WTC11 (cell line): ENCODE measurements at regions not wholly inside any gene's neighbourhood (a gene's known extent, or its start where the extent isn't known, plus 50 kb on each side); places are given as distances from the start of the nearest gene placed in this dataset.

Experiments
- ATAC-seq: fragments of 200-7000 bp; cut with Tn5 transposase; 2 replicates; pipeline ENCODE4 v1.10.0; 2021; ENCODE audit warnings: mild to moderate bottlenecking, moderate library complexity
- CTCF ChIA-PET: fragments of 300-600 bp; sonication (Branson Sonifier 250); formaldehyde crosslinking; loops from one replicate; lab custom pipeline; 2021; ENCODE audit warnings: antibody characterized with exemption; lab: Charles Lee
- POLR2A ChIA-PET: fragments of 350-600 bp; sonication (Branson Sonifier 250); formaldehyde crosslinking; loops from one replicate; lab custom pipeline; 2021; ENCODE audit warnings: antibody characterized with exemption; lab: Charles Lee
- DNase-seq: peaks from one replicate; pipeline ENCODE4 v3.0.0; 2021; ENCODE audit warnings: low spot score
- H3K27ac Mint-ChIP-seq: 2 replicates; pipeline ENCODE4 v1.8.0; 2021; ENCODE audit warnings: mixed read lengths
- H3K27me3 Mint-ChIP-seq: 2 replicates; pipeline ENCODE4 v1.8.0; 2021; ENCODE audit warnings: low read depth, mild to moderate bottlenecking, moderate library complexity, mixed read lengths
- H3K36me3 Mint-ChIP-seq: 2 replicates; pipeline ENCODE4 v1.8.0; 2021; ENCODE audit warnings: mixed read lengths
- H3K4me1 Mint-ChIP-seq: 2 replicates; pipeline ENCODE4 v1.8.0; 2022; ENCODE audit warnings: mixed read lengths
- H3K4me3 Mint-ChIP-seq: 2 replicates; pipeline ENCODE4 v1.8.0; 2021; ENCODE audit warnings: mild to moderate bottlenecking, moderate library complexity, mixed read lengths
- H3K9me3 Mint-ChIP-seq: 2 replicates; pipeline ENCODE4 v1.8.0; 2021; ENCODE audit warnings: mixed read lengths
- ATF2 ChIP-seq: sonication (generic); formaldehyde crosslinking; IDR thresholded peaks from 2 replicates; pipeline ENCODE4 v1.8.1; 2022; ENCODE audit warnings: low read depth, missing genetic modification reagents, borderline replicate concordance
- CDX4 ChIP-seq: fragments of 250-450 bp; sonication (Bioruptor Pico); IDR thresholded peaks from 2 replicates; pipeline ENCODE4 v1.9.0; 2021; ENCODE audit warnings: moderate library complexity, mild to moderate bottlenecking, inconsistent platforms, borderline replicate concordance
- CREB1 ChIP-seq: sonication (generic); formaldehyde crosslinking; IDR thresholded peaks from 2 replicates; pipeline ENCODE4 v1.8.0; 2023; ENCODE audit warnings: mild to moderate bottlenecking, missing genetic modification reagents
- ESRRA ChIP-seq: sonication (generic); formaldehyde crosslinking; IDR thresholded peaks from 2 replicates; pipeline ENCODE4 v1.8.1; 2022; ENCODE audit warnings: mild to moderate bottlenecking, missing genetic modification reagents, borderline replicate concordance
- FOXJ3 ChIP-seq: sonication (generic); formaldehyde crosslinking; IDR thresholded peaks from 2 replicates; pipeline ENCODE4 v1.9.0; 2021; ENCODE audit warnings: missing genetic modification reagents, mild to moderate bottlenecking, borderline replicate concordance
- FOXK1 ChIP-seq: sonication (generic); formaldehyde crosslinking; IDR thresholded peaks from 2 replicates; pipeline ENCODE4 v1.8.0; 2022; ENCODE audit warnings: mild to moderate bottlenecking, moderate library complexity, missing genetic modification reagents
- IRF2 ChIP-seq: sonication (generic); formaldehyde crosslinking; IDR thresholded peaks from 2 replicates; pipeline ENCODE4 v1.8.0; 2022; ENCODE audit warnings: low read depth, missing genetic modification reagents, borderline replicate concordance
- MXD4 ChIP-seq: fragments of 250-450 bp; sonication (Bioruptor Pico); IDR thresholded peaks from 2 replicates; pipeline ENCODE4 v1.8.0; 2021; ENCODE audit warnings: mild to moderate bottlenecking, moderate library complexity, borderline replicate concordance
- NR2C2 ChIP-seq: sonication (generic); formaldehyde crosslinking; IDR thresholded peaks from 2 replicates; pipeline ENCODE4 v1.8.0; 2022; ENCODE audit warnings: mild to moderate bottlenecking, missing genetic modification reagents
- OVOL2 ChIP-seq: fragments of 250-450 bp; sonication (Bioruptor Pico); IDR thresholded peaks from 2 replicates; pipeline ENCODE4 v1.9.0; 2021; ENCODE audit warnings: mild to moderate bottlenecking, borderline replicate concordance
- SMAD3 ChIP-seq: sonication (generic); formaldehyde crosslinking; IDR thresholded peaks from 2 replicates; pipeline ENCODE4 v1.8.0; 2022; ENCODE audit warnings: missing genetic modification reagents, mild to moderate bottlenecking, borderline replicate concordance
- SMAD4 ChIP-seq: sonication (generic); formaldehyde crosslinking; IDR thresholded peaks from 2 replicates; pipeline ENCODE4 v1.8.0; 2022; ENCODE audit warnings: mild to moderate bottlenecking, missing genetic modification reagents
- TCF7 ChIP-seq: sonication (generic); formaldehyde crosslinking; IDR thresholded peaks from 2 replicates; pipeline ENCODE4 v1.8.0; 2022; ENCODE audit warnings: mild to moderate bottlenecking, low read depth, missing genetic modification reagents, moderate library complexity
- ZBTB21 ChIP-seq: sonication (generic); formaldehyde crosslinking; IDR thresholded peaks from 2 replicates; pipeline ENCODE4 v1.8.1; 2023; ENCODE audit warnings: mild to moderate bottlenecking, missing genetic modification reagents, borderline replicate concordance
- ZMAT4 ChIP-seq: fragments of 250-450 bp; sonication (Bioruptor Pico); IDR thresholded peaks from 2 replicates; pipeline ENCODE4 v1.9.0; 2021; ENCODE audit warnings: mild to moderate bottlenecking
- ZNF263 ChIP-seq: sonication (generic); formaldehyde crosslinking; IDR thresholded peaks from 2 replicates; pipeline ENCODE4 v1.8.1; 2022; ENCODE audit warnings: low read depth, mild to moderate bottlenecking, moderate library complexity, missing genetic modification reagents
- ZNF396 ChIP-seq: fragments of 250-450 bp; sonication (Bioruptor Pico); IDR thresholded peaks from 2 replicates; pipeline ENCODE4 v1.8.0; 2021; ENCODE audit warnings: mild to moderate bottlenecking, moderate library complexity, borderline replicate concordance
- TF ChIP-seq, protein P1 (sequence below): sonication (generic); formaldehyde crosslinking; IDR thresholded peaks from 2 replicates; pipeline ENCODE4 v1.8.0; 2022; ENCODE audit warnings: mild to moderate bottlenecking, missing genetic modification reagents
- TF ChIP-seq, protein P2 (sequence below): sonication (generic); formaldehyde crosslinking; IDR thresholded peaks from 2 replicates; pipeline ENCODE4 v1.8.1; 2023; ENCODE audit warnings: mild to moderate bottlenecking, missing genetic modification reagents, moderate library complexity
- TF ChIP-seq, protein P3 (sequence below): sonication (generic); formaldehyde crosslinking; IDR thresholded peaks from 2 replicates; pipeline ENCODE4 v1.8.0; 2022; ENCODE audit warnings: mild to moderate bottlenecking, missing genetic modification reagents
- TF ChIP-seq, protein P4 (sequence below): sonication (generic); formaldehyde crosslinking; IDR thresholded peaks from 2 replicates; pipeline ENCODE4 v1.8.0; 2022; ENCODE audit warnings: mild to moderate bottlenecking, missing genetic modification reagents

- peak; percentile 67 for ATAC-seq
- CTCF ChIA-PET = no interaction called here
- Mint-ChIP-seq H3K36me3 (no peaks in the 10 kb centered on the region), H3K27ac (no peak overlapping the region)
- TF ChIP-seq, protein P1, sequence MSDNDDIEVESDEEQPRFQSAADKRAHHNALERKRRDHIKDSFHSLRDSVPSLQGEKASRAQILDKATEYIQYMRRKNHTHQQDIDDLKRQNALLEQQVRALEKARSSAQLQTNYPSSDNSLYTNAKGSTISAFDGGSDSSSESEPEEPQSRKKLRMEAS (CRISPR knock-in tag) = peak; percentile 18; the same call in 1 of the 2 replicates
- TF ChIP-seq ESRRA (CRISPR knock-in tag) (no peak), IRF2 (CRISPR knock-in tag) (no peak)
- TF ChIP-seq, protein P2, sequence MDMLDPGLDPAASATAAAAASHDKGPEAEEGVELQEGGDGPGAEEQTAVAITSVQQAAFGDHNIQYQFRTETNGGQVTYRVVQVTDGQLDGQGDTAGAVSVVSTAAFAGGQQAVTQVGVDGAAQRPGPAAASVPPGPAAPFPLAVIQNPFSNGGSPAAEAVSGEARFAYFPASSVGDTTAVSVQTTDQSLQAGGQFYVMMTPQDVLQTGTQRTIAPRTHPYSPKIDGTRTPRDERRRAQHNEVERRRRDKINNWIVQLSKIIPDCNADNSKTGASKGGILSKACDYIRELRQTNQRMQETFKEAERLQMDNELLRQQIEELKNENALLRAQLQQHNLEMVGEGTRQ (CRISPR knock-in tag) = peak; percentile 63
- TF ChIP-seq, protein P3, sequence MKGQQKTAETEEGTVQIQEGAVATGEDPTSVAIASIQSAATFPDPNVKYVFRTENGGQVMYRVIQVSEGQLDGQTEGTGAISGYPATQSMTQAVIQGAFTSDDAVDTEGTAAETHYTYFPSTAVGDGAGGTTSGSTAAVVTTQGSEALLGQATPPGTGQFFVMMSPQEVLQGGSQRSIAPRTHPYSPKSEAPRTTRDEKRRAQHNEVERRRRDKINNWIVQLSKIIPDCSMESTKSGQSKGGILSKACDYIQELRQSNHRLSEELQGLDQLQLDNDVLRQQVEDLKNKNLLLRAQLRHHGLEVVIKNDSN (CRISPR knock-in tag) = peak; percentile 67
- TF ChIP-seq, all 79 proteins: peak for 3
- no peak for DNase-seq
- H3K9me3 Mint-ChIP-seq = peaks cover 12% of the 10 kb centered on the region
- H3K27me3 Mint-ChIP-seq = no peaks in the 10 kb centered on the region
- POLR2A ChIA-PET = no interaction called here
- H3K4me1 Mint-ChIP-seq = peaks cover 23% of the 10 kb centered on the region
- H3K4me3 Mint-ChIP-seq = no peak overlapping the region
These were observed 262.1 kb downstream of the CPS1 start for GRCh38 chr2:210818473-210818872.

DNA sequence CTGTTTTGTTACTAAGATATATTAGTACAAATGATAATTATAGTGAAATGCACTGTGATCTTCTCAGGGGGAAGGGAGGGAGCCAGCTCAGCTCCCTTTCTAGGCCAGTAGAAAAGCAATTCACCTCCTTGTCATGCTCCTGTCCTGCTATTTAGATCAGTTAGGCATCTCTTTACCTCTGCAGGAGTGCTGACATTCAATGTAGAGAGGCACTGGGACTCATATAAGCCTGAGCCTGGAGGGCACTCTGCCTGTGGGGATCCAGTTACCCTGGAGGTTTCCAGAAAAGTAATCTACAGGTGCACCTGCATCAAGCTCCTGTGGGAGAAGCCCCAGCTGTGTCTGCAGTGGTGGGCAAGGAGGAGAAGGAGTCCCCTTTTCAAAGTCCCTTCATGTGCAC lies 277.0 kb downstream of the CPS1 start:
- H3K4me1 Mint-ChIP-seq = peaks cover 15% of the 10 kb centered on the region
- DNase-seq (no peak), ATAC-seq (peak; percentile 90)
- H3K9me3 Mint-ChIP-seq = no peaks in the 10 kb centered on the region
- H3K27ac Mint-ChIP-seq = peak overlapping the region; percentile 79; the same call in 1 of the 2 replicates
- H3K27me3 Mint-ChIP-seq = no peaks in the 10 kb centered on the region
- POLR2A ChIA-PET = no interaction called here
- TF ChIP-seq, protein P4, sequence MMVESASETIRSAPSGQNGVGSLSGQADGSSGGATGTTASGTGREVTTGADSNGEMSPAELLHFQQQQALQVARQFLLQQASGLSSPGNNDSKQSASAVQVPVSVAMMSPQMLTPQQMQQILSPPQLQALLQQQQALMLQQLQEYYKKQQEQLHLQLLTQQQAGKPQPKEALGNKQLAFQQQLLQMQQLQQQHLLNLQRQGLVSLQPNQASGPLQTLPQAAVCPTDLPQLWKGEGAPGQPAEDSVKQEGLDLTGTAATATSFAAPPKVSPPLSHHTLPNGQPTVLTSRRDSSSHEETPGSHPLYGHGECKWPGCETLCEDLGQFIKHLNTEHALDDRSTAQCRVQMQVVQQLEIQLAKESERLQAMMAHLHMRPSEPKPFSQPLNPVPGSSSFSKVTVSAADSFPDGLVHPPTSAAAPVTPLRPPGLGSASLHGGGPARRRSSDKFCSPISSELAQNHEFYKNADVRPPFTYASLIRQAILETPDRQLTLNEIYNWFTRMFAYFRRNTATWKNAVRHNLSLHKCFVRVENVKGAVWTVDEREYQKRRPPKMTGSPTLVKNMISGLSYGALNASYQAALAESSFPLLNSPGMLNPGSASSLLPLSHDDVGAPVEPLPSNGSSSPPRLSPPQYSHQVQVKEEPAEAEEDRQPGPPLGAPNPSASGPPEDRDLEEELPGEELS (CRISPR knock-in tag) = no peak
- no peak for TF ChIP-seq CDX4
- TF ChIP-seq TCF7 = no peak
- no peak for TF ChIP-seq FOXK1
- no peak for TF ChIP-seq FOXJ3 (CRISPR knock-in tag)
- TF ChIP-seq, protein P3 (CRISPR knock-in tag) = no peak
- TF ChIP-seq CREB1 (CRISPR knock-in tag) = no peak
- TF ChIP-seq MXD4 (CRISPR knock-in tag) = no peak
- no peak for TF ChIP-seq ZMAT4 (CRISPR knock-in tag)
- no peak for TF ChIP-seq ATF2 (CRISPR knock-in tag)
- no peak for TF ChIP-seq ZNF263 (CRISPR knock-in tag)
- TF ChIP-seq SMAD3 (CRISPR knock-in tag) = no peak
- no peak for TF ChIP-seq ZNF396 (CRISPR knock-in tag)
- TF ChIP-seq OVOL2 = no peak
- no peak for TF ChIP-seq NR2C2 (CRISPR knock-in tag)
- no peak for TF ChIP-seq SMAD4 (CRISPR knock-in tag)
- TF ChIP-seq ZBTB21 (CRISPR knock-in tag) = no peak
- H3K36me3 Mint-ChIP-seq = no peaks in the 10 kb centered on the region
- H3K4me3 Mint-ChIP-seq = no peak overlapping the region
- CTCF ChIA-PET = no interaction called here
